T-helper 22 cell (primary cell): ENCODE measurements at regions not wholly inside any gene's neighbourhood (a gene's known extent, or its start where the extent isn't known, plus 50 kb on each side); places are given as distances from the start of the nearest gene placed in this dataset.
"Not testable (repeated sequence)": the region's sequence is repeated elsewhere in the genome, so short reads cannot be mapped to it uniquely, and the experiment has no call there.

Experiments
- DNase-seq: peaks from one replicate; pipeline ENCODE4 v3.0.0-alpha.2; 2020; ENCODE audit warnings: low read depth

GRCh38 chr7:113600428-113600827 lies 318.4 kb downstream of the PPP1R3A start:
- not testable (repeated sequence) for DNase-seq

GRCh38 chr7:113593455-113593854 lies 325.4 kb downstream of the PPP1R3A start:
- DNase-seq = not testable (repeated sequence)

- not testable (repeated sequence) for DNase-seq
Measured at GRCh38 chr7:113592924-113593323, 325.9 kb downstream of the PPP1R3A start.

GRCh38 chr7:113582471-113582870 lies 336.3 kb downstream of the PPP1R3A start:
- no peak for DNase-seq

GRCh38 chr7:113563257-113563656 lies 355.6 kb downstream of the PPP1R3A start:
- DNase-seq = not testable (repeated sequence)

- DNase-seq = no peak
Measured at GRCh38 chr7:113562801-113563200, 356.0 kb downstream of the PPP1R3A start.

GRCh38 chr7:113562242-113562641 lies 356.6 kb downstream of the PPP1R3A start:
- DNase-seq = no peak

GRCh38 chr7:113561446-113561845 lies 357.4 kb downstream of the PPP1R3A start:
- DNase-seq = no peak

GRCh38 chr7:113550966-113551365 lies 367.8 kb downstream of the PPP1R3A start:
- no peak for DNase-seq

- no peak for DNase-seq
Measured at GRCh38 chr7:113548561-113548960, 370.2 kb downstream of the PPP1R3A start.

- no peak for DNase-seq
Measured at GRCh38 chr7:113548137-113548536, 370.7 kb downstream of the PPP1R3A start.

- no peak for DNase-seq
Measured at GRCh38 chr7:113521468-113521867, 397.3 kb downstream of the PPP1R3A start.

- no peak for DNase-seq
Measured at GRCh38 chr7:113519472-113519871, 399.3 kb downstream of the PPP1R3A start.

GRCh38 chr7:113504691-113505090 lies 386.3 kb upstream of the SMIM30 start:
- no peak for DNase-seq

- no peak for DNase-seq
Measured at GRCh38 chr7:113504142-113504541, 385.8 kb upstream of the SMIM30 start.

- not testable (repeated sequence) for DNase-seq
Measured at GRCh38 chr7:113496586-113496985, 378.2 kb upstream of the SMIM30 start.

- DNase-seq = not testable (repeated sequence)
Measured at GRCh38 chr7:113494797-113495566, 376.6 kb upstream of the SMIM30 start.

- DNase-seq = no peak
Measured at GRCh38 chr7:113491305-113491704, 373.0 kb upstream of the SMIM30 start.

- no peak for DNase-seq
Measured at GRCh38 chr7:113487925-113488731, 369.8 kb upstream of the SMIM30 start.

GRCh38 chr7:113486548-113486947 lies 368.2 kb upstream of the SMIM30 start:
- no peak for DNase-seq

GRCh38 chr7:113483657-113484056 lies 365.3 kb upstream of the SMIM30 start:
- DNase-seq = no peak

GRCh38 chr7:113480537-113480936 lies 362.2 kb upstream of the SMIM30 start:
- DNase-seq = no peak
